Activated CD8-positive, alpha-beta memory T cell treated with anti-CD3 and anti-CD28 coated beads, Interleukin-2, amount 50 U/mL, for 1 hour (primary cell): ENCODE measurements at regions not wholly inside any gene's neighbourhood (a gene's known extent, or its start where the extent isn't known, plus 50 kb on each side); places are given as distances from the start of the nearest gene placed in this dataset.
A peak's percentile ranks its signal among the peaks of the same experiment; 100 is the strongest.
"Not testable (repeated sequence)": the region's sequence is repeated elsewhere in the genome, so short reads cannot be mapped to it uniquely, and the experiment has no call there.

Source experiments
- DNase-seq: peaks from one replicate; pipeline ENCODE4 v3.0.0-alpha.2; 2020; ENCODE audit errors: extremely low read depth

DNA sequence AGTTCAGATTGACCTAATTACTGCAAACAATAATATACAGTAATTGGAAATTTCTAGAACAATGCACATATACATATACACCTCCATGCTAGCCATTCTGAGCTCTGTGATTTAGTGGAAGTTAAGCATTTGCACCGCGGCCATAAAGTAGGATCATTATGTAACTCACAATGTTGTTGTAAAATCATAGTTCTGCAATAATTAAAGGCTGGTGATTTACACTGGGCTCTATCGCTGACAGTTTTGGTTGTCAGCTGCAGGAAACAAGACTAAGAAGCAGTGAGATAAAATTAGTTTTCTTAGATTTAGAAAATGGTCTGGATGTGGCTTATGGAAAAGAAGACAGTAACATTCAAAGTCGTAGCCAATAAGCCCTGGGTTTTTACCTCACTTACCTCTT, 776.3 kb downstream of the TMEM121 start:
- DNase-seq, result no peak

DNA sequence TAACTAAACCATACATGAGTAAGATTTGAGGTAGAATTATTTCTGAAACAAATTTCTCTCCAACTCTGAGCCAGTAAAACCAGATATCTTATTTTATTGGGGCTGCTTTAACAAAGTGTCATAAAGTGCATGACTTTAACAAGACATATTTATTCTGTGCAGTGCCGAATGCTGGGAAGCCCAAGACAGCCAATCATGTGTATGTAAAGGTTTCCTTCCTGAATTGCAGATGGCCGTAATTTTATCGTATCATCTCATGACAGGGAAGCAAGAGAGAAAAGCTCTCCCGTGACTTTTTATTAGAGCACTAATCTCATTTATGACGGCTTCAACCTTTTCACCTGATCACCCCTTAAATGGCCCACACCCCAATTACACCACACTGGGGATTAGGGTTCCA, 777.9 kb downstream of the TMEM121 start:
- no peak for DNase-seq

DNA sequence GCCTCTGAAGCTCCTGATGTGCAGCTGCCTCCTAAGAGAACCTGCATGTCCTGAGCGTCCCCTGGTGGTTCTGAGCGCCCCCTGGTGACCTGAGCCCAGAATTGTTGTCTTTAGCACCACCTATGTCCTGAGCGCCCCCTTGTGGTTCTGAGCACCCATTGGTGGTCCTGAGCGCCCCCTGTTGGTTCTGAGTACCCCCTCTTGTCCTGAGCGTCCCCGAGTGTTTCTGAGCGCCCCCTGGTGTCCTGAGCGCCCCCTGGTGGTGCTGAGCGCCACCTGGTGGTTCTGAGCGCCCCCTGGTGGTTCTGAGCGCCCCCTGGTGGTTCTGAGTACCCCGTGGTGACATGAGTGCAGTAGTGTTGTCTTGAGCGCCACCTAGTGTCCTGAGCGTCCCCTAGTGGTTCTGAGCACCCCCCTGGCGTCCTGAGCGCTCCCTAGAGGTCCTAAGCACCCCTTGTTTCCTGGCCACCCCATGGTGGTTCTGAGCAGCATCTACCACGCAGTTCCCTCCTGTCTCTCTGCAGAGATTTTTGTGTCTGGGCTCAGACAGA, 782.5 kb downstream of the TMEM121 start:
- DNase-seq, result peak; percentile 23

DNA sequence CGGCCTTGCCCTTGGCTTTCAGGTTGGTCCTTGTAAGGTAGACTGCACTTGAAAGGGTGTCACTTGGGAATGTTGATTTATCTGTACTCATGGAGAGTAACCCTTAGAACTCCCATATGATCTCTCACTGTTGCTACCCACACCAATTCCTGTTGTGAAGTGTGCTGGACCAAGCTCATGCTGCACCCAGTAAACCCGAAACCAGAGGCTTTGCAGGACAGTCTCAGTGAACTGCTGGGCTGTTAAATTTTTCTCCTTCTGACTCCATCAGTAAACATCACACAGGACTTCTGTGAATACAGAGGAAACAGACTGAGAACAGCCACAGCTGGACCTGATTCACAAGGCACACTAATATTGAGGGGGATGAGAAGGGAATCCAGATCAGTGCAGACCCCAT, 783.0 kb downstream of the TMEM121 start:
- DNase-seq, result no peak

DNA sequence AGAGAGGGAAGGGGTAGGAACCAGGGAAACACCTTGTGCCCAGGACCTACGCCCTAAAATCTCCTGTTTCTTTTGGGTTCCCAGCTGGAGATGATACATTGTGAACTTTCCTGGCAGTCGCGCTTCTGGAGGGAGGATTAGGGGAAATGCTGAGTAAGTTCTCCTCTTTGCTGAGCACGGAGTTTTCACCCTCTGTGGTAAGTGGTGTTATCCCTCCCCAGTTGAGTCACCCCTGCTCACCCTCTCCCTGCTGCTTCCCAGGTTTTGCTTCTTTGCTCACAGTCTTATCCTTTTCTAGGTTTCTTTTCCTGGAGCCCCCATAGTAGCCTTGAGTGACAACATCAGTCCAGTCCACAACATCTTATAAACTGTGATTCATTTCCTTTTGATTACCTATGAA, 789.1 kb downstream of the TMEM121 start:
- DNase-seq, result no peak

DNA sequence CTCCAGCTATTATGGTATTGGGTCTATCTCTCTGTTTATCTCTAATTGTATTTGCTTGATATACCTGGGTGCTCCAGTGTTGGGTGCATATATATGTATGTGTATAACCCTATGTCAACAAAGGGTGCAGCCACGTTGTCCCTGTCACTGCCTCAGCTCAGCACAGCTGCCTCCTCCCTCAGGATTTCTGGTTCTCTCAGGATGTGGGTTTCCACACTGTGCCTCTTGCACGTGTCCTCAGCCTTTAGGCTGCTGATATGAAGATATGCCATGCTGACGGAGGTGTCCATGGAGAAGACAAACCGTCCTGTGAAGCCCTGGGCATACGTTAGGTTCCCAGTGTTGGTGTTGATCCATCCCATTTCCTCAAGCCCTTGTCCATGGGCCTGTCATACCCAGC, 791.2 kb downstream of the TMEM121 start:
- no peak for DNase-seq

DNA sequence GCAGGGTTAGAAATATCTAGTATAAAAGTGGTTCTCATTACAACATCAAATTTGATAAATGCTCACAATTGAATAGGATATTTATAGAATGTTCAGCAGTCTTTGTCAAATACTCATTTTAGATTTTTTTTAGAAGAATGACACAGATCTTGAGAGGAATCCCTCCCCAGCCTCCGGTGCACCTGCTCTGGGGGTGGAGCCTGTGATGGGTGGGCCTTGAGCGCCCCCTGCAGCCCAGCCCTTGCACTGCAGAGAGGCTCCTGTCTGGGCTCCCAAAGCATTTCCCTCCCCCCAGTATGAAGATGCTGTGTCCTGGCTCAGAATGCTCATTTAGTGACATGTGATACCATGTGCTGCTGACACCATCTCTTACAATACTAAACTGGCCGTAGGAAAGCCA, 792.3 kb downstream of the TMEM121 start:
- no peak for DNase-seq

DNA sequence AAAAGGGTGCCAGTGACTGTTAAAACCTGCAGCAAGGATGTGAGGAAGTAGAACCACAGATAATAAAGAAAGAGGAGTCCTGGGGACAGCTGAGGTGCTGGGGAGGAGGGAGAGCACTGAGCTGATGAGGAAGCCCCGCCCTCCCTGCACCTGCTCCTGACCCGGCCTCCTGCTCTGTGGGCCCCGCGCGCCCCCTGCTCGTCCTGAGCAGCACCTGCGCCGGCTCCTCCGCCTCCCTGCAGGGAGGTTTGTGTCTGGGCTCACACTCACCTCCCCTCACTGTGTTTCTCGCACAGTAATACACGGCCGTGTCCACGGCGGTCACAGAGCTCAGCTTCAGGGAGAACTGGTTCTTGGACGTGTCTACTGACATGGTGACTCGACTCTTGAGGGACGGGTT, 797.6 kb downstream of the TMEM121 start:
- not testable (repeated sequence) for DNase-seq

DNA sequence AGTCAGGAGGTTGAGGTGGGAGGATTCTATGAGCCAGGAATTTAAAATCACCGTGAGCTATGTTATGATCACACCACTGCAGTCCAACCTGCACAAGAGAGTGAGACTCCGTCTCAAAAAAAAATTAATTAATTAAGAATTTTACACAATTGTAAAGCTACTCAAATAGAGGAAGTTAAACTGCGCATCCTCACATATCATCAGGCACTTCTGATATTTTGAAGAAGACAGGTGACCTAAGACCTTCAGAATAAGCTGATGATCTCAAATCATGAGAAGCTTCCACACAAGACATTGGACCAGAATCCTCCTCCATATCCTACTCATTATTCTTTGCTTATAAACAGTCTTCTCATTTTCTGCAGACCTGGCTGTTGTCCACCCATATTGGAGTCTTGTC, 800.9 kb downstream of the TMEM121 start:
- no peak for DNase-seq

DNA sequence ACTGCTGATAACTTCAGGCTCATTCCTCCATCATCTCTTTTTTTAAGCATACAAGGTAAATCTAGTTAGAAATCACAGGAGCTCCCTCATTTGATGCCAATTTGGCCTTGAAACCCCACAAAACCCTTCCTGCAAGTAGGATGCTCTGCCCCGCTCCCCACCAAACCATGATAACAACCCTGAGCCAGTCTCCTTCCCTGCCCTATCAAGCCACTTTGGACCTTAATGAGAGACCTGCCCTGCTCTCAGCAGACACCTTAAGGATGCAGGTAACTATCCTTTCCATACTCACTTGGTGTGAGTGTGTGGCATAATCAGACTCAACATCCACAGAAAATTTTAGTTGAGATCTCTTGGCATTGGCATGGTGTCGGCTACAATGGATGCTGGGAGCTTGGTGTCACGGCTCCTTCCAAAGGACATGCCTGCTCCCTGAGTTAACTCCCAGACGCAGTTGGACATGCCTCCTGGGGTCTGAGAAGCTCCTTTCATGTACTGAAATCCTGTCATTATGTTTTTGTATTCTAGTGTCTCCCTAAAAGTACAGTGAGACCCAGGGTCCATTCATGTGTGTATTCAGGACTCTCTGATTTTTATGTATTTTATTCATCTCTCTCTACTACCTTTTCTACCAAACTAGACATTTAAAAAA, 801.4 kb downstream of the TMEM121 start:
- DNase-seq, result not testable (repeated sequence)

DNA sequence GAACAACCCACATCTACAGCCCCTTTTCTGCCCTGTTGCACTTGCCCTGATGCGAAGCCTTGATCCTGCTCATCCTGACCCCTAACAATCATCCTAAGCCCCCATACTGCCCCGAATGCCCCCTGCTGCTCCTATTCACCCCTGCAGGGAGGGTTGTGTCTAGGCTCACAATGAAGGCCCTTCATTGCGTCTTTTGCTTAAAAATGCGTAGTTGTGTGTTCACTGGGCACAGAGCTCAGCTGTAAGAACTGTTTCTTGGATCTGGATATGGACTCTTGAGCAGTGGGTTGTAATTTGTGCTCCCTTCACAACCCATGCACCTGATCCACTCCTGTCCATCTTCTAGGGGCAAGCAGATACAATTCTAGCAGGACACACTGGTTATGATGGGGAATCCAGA, 802.9 kb downstream of the TMEM121 start:
- DNase-seq, result not testable (repeated sequence)

DNA sequence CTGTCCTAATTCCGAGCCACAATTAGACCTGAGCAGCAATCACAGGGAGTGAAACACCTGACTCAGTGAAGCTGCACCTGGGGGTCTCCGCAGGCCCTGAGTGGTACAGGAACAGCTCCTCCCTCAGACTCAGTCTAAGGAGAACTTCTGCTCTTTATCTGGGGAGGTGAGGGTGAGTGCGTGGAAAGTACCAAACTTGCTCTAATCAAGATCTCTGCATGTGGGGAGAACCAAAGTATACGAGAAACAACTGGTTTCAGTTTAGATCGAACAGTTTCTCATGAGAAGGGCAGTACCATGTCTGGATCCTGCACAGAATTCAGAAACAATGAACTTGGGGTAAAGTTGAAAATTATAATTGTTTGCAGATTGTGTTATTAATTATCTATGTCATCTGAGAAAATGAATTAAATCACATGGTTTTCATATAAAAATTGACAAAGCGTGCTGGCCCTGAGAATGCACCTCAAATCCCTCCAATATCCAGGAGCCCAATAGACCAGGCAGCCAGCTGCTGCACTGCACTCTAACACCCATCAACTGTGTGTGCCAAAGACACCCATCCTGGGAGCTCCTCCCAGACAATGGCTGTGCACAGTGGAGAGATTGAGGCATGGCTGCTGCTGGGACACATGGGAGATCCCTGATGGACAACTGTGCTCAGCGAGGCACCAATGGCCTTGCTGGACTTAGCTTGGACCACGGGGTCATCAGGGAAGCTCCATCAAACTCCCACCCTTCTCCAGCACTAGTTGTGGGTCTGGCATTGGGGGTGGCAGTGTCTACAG, 803.8 kb downstream of the TMEM121 start:
- DNase-seq, result not testable (repeated sequence)

DNA sequence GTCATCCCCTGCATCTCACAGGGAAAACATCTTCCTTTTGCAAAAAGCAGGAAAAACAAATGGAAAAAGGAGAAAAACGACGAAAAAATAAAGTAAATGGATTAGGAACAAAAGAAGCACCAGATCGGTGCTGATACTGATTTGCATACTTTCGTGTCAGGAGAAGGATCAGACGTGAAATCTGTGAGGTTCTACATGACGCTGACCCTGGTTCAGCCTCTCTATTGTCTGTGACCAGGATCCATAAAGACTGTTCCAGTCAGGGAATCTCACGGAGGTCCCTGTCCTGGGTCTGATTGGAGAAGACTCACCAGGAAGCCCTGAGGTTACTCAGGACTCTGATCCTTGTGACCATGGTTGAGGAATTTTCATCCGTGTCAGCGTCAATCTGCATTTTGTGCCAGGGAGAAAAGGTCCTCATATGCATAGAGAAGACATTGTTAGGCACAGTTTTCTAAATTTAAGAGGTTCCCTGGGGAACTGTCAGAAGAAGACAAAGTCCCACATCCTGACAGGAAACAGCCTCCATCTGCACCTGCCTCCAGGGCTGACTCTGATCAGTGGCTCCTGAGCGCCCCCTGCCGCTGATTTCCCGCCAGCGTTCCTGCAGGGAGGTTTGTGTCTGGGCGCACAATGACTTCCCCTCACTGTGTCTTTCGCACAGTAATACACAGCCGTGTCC, 808.2 kb downstream of the TMEM121 start:
- peak; percentile 10 for DNase-seq

DNA sequence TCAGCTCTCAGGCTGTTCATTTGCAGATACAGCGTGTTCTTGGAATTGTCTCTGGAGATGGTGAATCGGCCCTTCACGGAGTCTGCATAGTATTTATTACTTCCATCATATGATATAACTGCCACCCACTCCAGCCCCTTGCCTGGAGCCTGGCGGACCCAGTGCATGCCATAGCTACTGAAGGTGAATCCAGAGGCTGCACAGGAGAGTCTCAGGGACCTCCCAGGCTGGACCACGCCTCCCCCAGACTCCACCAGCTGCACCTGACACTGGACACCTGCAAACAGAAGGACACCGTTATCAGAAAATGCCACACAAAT, 808.7 kb downstream of the TMEM121 start:
- DNase-seq, result not testable (repeated sequence)

DNA sequence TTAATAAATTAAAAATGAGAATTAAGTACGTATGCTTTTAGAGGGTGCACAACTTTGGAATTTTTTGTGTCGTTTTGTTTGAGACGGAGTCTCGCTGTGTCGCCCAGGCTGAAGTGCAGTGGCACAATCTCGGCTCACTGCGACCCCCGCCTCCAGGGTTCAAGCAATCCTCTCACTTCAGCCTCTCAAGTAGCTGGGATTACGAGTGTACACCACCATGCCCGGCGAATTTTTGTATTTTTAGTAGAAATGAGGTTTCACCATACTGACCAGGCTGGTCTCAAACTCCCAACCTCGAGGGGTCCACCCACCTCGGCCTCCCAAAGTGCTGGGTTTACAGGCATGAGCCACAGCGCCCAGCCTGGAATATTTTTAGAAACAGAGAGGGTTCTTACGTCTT, 812.4 kb downstream of the TMEM121 start:
- DNase-seq, result not testable (repeated sequence)

DNA sequence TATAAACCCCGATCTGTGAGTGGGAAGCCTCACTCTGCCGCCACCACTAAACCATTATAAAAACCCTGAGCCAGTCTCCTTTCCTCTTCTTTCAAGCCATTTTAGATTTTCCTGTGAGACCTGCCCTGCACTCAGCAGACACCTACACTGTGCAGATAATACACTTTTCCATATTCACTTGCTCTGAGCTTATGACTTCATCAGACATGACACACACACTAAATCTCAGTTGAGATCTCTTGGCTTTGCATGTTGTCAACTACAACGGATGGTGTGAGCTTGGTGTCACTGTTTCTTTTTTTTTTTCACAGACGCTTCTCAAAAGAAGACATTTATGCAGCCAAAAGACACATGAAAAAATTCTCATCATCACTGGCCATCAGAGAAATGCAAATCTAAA, 814.3 kb downstream of the TMEM121 start:
- not testable (repeated sequence) for DNase-seq

DNA sequence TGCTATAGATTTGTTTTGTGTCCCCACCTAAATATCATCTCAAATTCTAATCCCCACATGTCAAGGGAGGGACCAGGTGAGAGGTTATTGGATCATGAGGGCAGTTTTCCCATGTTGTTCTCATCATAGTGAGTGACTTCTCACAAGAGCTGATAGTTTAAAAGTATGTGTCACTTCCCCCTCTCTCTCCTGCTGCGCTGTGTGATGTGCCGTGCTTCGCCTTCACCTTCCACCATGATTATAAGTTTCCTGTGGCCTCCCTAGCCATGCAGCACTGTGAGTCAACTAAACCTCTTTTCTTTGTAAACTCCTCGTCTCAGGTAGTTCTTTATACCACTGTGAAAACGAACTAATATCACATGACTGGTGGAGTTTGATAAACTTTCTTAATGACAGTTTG, 814.8 kb downstream of the TMEM121 start:
- not testable (repeated sequence) for DNase-seq

DNA sequence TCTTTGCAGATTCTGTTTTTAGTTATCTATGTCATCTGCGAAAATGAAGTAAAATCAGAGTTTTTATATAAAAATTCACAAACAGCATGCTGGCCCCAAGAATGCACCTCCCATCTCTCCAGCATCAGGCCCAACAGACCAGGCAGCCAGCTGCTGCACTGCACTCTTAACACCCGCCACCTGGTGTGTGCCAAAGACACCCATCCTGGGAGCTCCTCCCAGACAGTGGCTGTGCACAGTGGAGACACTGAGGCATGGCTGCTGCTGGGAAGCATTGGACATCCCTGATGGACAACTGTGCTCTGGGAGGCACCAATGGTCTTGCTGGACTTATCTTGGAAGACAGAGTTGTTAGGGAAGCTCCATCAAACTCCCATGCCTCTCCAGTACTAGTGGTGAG, 817.2 kb downstream of the TMEM121 start:
- DNase-seq, result no peak

DNA sequence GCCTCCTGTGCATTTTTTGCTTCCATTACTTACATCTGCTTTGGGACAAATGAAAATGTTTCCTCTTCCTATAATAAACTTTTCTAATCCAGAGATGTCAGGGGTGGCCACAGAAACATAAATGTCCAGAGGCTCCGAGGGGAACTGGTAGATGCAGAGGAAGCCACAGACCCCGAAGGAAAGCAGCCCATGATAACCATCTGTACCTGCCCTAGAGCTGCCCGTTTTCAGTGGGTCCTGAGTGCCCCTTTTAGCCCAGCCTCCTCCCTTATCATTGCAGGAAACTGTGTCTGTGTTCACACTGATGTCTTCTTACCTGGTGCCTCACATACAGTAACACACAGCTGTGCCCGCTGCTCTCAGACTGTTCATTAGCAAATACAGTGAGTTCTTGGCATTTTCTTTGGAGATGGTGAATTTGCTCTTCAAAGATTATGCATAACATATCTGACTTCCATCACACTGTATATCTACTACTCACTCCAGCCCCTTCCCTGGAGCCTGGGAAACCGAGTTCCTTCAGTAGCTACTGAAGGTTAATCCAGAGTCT, 817.8 kb downstream of the TMEM121 start:
- DNase-seq, result not testable (repeated sequence)

DNA sequence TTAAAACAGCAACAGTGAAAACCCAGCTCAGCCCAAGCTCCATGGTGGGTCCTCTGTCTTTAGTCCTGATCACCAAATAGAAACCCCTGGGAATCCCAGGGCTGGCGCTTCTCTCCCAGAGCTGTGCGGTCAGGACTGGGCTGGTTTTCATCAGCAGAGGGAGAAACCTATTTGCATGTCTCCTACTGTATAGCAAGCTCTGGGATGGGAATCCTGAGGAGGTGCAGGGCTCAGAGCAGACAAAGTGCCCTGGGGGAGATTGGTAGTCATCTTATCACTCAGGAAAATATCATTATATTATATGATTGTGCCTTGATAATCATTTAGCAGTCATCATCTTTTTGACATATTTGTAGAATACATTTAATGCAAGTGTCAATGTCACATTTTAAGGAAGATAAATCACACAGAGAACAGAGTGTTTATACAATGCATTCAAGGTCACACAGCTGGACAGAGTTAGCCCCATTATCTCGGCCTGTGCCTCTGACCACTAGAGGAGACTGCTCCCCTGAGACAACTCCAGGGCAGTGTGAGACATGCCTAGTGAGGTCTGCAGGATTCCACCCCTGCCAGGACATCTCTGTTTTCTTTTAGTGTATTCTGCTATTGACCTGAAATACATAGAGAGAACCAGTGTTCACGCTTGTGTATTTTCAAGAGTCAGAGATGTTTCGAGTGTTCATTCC, 818.6 kb downstream of the TMEM121 start:
- not testable (repeated sequence) for DNase-seq

DNA sequence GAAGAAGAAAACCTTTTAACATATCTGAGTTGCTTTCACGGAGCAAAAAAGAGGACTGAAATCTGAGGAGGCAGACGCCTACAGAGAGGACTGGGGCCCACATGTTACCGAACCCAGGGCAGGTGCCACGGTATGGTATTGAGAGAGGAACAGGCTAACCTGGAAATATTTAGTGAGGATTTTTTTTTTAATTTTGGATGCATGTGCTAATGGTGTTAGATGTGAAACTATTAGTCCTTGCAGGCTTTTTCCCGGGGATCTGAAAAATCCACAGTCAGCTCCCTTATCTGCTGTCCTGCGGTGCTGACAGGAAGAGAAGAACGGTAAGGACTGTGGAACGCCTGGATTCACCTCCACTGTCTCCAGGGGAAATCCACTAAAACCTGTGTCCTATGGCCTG, 819.7 kb downstream of the TMEM121 start:
- no peak for DNase-seq
